Fibroblast of skin of right biceps (primary cell): ENCODE measurements at regions not wholly inside any gene's neighbourhood (a gene's known extent, or its start where the extent isn't known, plus 50 kb on each side); places are given as distances from the start of the nearest gene placed in this dataset.
"Not testable (repeated sequence)": the region's sequence is repeated elsewhere in the genome, so short reads cannot be mapped to it uniquely, and the experiment has no call there.

Experiments
- DNase-seq: peaks from one replicate; pipeline ENCODE4 v3.0.0-alpha.2; 2013

GRCh38 chr6:130676077-130676772 is 151.0 kb upstream of the SMLR1 start:
- DNase-seq = no peak

- DNase-seq = no peak
Observed at GRCh38 chr6:130676773-130677144, 150.4 kb upstream of the SMLR1 start.

GRCh38 chr6:130677312-130677711 is 149.9 kb upstream of the SMLR1 start:
- DNase-seq = no peak

GRCh38 chr6:130677766-130678165 is 149.4 kb upstream of the SMLR1 start:
- DNase-seq = no peak

- no peak for DNase-seq
Observed at GRCh38 chr6:130679684-130680083, 147.5 kb upstream of the SMLR1 start.

- peak; percentile 61 for DNase-seq
Observed at GRCh38 chr6:130680116-130680515, 147.1 kb upstream of the SMLR1 start.

- peak; percentile 64 for DNase-seq
Observed at GRCh38 chr6:130681028-130681427, 146.2 kb upstream of the SMLR1 start.

- no peak for DNase-seq
Observed at GRCh38 chr6:130682066-130682465, 145.1 kb upstream of the SMLR1 start.

- no peak for DNase-seq
Observed at GRCh38 chr6:130683761-130684517, 143.3 kb upstream of the SMLR1 start.

GRCh38 chr6:130692659-130693058 is 134.5 kb upstream of the SMLR1 start:
- DNase-seq = no peak

- no peak for DNase-seq
Observed at GRCh38 chr6:130693944-130694343, 133.3 kb upstream of the SMLR1 start.

- DNase-seq = peak; percentile 42
Observed at GRCh38 chr6:130694606-130695005, 132.6 kb upstream of the SMLR1 start.

GRCh38 chr6:130696806-130697205 is 130.4 kb upstream of the SMLR1 start:
- no peak for DNase-seq

- DNase-seq = no peak
Observed at GRCh38 chr6:130697271-130697994, 129.8 kb upstream of the SMLR1 start.

GRCh38 chr6:130697995-130698535 is 129.1 kb upstream of the SMLR1 start:
- DNase-seq = peak; percentile 60

- no peak for DNase-seq
Observed at GRCh38 chr6:130699742-130700141, 127.5 kb upstream of the SMLR1 start.

GRCh38 chr6:130700397-130700796 is 126.8 kb upstream of the SMLR1 start:
- DNase-seq = no peak

- DNase-seq = peak; percentile 33
Observed at GRCh38 chr6:130708338-130708737, 118.9 kb upstream of the SMLR1 start.

GRCh38 chr6:130711641-130712040 is 115.6 kb upstream of the SMLR1 start:
- DNase-seq = not testable (repeated sequence)

- DNase-seq = no peak
Observed at GRCh38 chr6:130713144-130713543, 114.1 kb upstream of the SMLR1 start.

GRCh38 chr6:130715058-130715457 is 112.1 kb upstream of the SMLR1 start:
- no peak for DNase-seq

- DNase-seq = no peak
Observed at GRCh38 chr6:130716466-130716865, 110.7 kb upstream of the SMLR1 start.

- peak; percentile 18 for DNase-seq
Observed at GRCh38 chr6:130717657-130718056, 109.5 kb upstream of the SMLR1 start.
